HEK293T (cell line): ENCODE measurements at regions not wholly inside any gene's neighbourhood (a gene's known extent, or its start where the extent isn't known, plus 50 kb on each side); places are given as distances from the start of the nearest gene placed in this dataset.

Experiments
- ARNT ChIP-seq: fragments of 450-650 bp; IDR thresholded peaks from 2 replicates; pipeline ENCODE4 v1.6.1; 2017; ENCODE audit warnings: mild to moderate bottlenecking
- BHLHE40 ChIP-seq: fragments of 450-650 bp; IDR thresholded peaks from 2 replicates; pipeline ENCODE4 v1.6.1; 2016; ENCODE audit warnings: mild to moderate bottlenecking, moderate library complexity, borderline replicate concordance
- ELF4 ChIP-seq: fragments of 450-650 bp; IDR thresholded peaks from 2 replicates; pipeline ENCODE4 v1.6.1; 2017; ENCODE audit warnings: antibody characterized with exemption
- FOXK2 ChIP-seq: fragments of 450-650 bp; IDR thresholded peaks from 2 replicates; pipeline ENCODE4 v1.6.1; 2016; ENCODE audit warnings: mild to moderate bottlenecking
- FOXM1 ChIP-seq: fragments of 450-650 bp; IDR thresholded peaks from 2 replicates; pipeline ENCODE4 v1.6.1; 2017; ENCODE audit warnings: mild to moderate bottlenecking, borderline replicate concordance
- HDGF ChIP-seq: fragments of 450-650 bp; IDR thresholded peaks from 2 replicates; pipeline ENCODE4 v1.6.1; 2017; ENCODE audit warnings: antibody characterized with exemption, borderline replicate concordance
- SP1 ChIP-seq: fragments of 450-650 bp; IDR thresholded peaks from 2 replicates; pipeline ENCODE4 v1.6.1; 2017
- SUZ12 ChIP-seq: fragments of 450-650 bp; IDR thresholded peaks from 2 replicates; pipeline ENCODE4 v1.6.1; 2016; ENCODE audit warnings: mild to moderate bottlenecking

GRCh38 chr2:200221055-200221955 lies 85.2 kb upstream of the SPATS2L start:
- TF ChIP-seq FOXK2 (no peak), HDGF (no peak), BHLHE40 (no peak), SP1 (no peak), ELF4 (no peak), FOXM1 (no peak), ARNT (no peak), SUZ12 (no peak)
